ENCODE measurements at regions not wholly inside any gene's neighbourhood (a gene's known extent, or its start where the extent isn't known, plus 50 kb on each side); places are given as distances from the start of the nearest gene placed in this dataset.

DNA sequence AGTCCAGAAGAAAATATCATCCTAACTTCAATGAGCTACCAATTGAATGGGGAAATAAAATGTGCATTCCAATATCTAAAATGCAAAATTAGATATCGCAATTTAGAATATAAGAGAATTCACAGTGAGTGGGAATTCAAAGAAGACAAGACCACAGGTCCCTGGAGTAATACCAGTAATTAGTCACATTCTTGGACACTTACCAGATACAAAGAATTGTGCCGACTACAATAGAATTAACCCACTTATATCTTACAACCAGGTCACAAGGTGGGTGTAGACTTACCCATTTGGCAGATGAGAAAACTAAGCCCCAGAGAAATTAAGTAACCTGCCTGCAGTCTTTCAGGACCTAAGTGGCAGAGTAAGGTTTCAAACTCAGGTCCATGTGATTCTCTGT lies 84.3 kb upstream of the C1QTNF7 start:
- Histone ChIP-seq H2AFZ (ENCODE audit: low read length) (no peak overlapping the region), H3K9me2 (replicated peaks; ENCODE audit: insufficient read depth, low read length) (no peaks in the 10 kb centered on the region), H3K27ac (ENCODE audit: low read length) (no peak overlapping the region), H3F3A (ENCODE audit: insufficient read depth, low read length) (no peaks in the 10 kb centered on the region), H3K9ac (ENCODE audit: low read length) (no peak overlapping the region), H3K27me3 (replicated peaks; ENCODE audit: insufficient read depth, low read length) (no peaks in the 10 kb centered on the region), H3K79me2 (ENCODE audit: low read length) (no peaks in the 10 kb centered on the region), H3K4me1 (ENCODE audit: low read length) (no peaks in the 10 kb centered on the region), H3K4me3 (ENCODE audit: low read length) (no peak overlapping the region), H3K36me3 (replicated peaks; ENCODE audit: insufficient read depth, low read length) (no peaks in the 10 kb centered on the region), H3K4me2 (ENCODE audit: low read depth, low read length) (no peak overlapping the region), H3K9me3 (replicated peaks; ENCODE audit: insufficient read depth, low read length) (no peaks in the 10 kb centered on the region), H4K20me1 (ENCODE audit: insufficient read depth, low read length) (no peaks in the 10 kb centered on the region)
- no peak for DNase-seq
- TF ChIP-seq EZH2phosphoT487 (IDR thresholded peaks at IDR 0.05; ENCODE audit: low read length) (no peak), EZH2 (optimal IDR thresholded peaks at IDR 0.05; ENCODE audit: low read depth, low read length) (no peak)
- TF ChIP-seq, protein P1, sequence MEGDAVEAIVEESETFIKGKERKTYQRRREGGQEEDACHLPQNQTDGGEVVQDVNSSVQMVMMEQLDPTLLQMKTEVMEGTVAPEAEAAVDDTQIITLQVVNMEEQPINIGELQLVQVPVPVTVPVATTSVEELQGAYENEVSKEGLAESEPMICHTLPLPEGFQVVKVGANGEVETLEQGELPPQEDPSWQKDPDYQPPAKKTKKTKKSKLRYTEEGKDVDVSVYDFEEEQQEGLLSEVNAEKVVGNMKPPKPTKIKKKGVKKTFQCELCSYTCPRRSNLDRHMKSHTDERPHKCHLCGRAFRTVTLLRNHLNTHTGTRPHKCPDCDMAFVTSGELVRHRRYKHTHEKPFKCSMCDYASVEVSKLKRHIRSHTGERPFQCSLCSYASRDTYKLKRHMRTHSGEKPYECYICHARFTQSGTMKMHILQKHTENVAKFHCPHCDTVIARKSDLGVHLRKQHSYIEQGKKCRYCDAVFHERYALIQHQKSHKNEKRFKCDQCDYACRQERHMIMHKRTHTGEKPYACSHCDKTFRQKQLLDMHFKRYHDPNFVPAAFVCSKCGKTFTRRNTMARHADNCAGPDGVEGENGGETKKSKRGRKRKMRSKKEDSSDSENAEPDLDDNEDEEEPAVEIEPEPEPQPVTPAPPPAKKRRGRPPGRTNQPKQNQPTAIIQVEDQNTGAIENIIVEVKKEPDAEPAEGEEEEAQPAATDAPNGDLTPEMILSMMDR (IDR thresholded peaks at IDR 0.05; ENCODE audit: low read length) = no peak

DNA sequence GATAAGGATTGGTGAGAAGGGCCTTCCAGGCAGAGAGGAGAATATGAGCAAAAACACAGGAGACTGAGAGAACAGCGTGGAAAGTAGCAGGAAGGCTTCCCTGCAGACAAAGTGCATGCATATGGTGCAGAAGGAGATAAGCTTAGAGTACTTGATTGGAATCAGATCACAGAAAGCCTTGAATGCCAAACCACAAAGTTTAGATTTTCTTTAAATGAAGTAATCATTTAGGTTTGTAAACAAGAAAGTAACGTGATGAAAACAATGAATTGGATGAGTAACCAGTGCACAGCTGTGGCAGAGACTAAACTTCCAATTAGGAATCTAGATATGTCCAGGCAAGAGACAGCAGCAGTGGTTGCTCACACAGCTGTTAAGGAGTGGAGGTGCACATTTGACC lies 83.8 kb upstream of the C1QTNF7 start:
- Histone ChIP-seq H3K79me2 (ENCODE audit: low read length) (no peaks in the 10 kb centered on the region), H3K4me2 (ENCODE audit: low read depth, low read length) (no peak overlapping the region), H2AFZ (ENCODE audit: low read length) (no peak overlapping the region), H3K27ac (ENCODE audit: low read length) (no peak overlapping the region), H3K27me3 (replicated peaks; ENCODE audit: insufficient read depth, low read length) (no peaks in the 10 kb centered on the region), H3K9ac (ENCODE audit: low read length) (no peak overlapping the region), H3K4me3 (ENCODE audit: low read length) (no peak overlapping the region), H3K36me3 (replicated peaks; ENCODE audit: insufficient read depth, low read length) (no peaks in the 10 kb centered on the region), H3K9me2 (replicated peaks; ENCODE audit: insufficient read depth, low read length) (no peaks in the 10 kb centered on the region), H3K9me3 (replicated peaks; ENCODE audit: insufficient read depth, low read length) (no peaks in the 10 kb centered on the region), H4K20me1 (ENCODE audit: insufficient read depth, low read length) (no peaks in the 10 kb centered on the region), H3K4me1 (ENCODE audit: low read length) (no peaks in the 10 kb centered on the region), H3F3A (ENCODE audit: insufficient read depth, low read length) (no peaks in the 10 kb centered on the region)
- TF ChIP-seq EZH2 (optimal IDR thresholded peaks at IDR 0.05; ENCODE audit: low read depth, low read length) (no peak), EZH2phosphoT487 (IDR thresholded peaks at IDR 0.05; ENCODE audit: low read length) (no peak)
- TF ChIP-seq, protein P1 (IDR thresholded peaks at IDR 0.05; ENCODE audit: low read length) = no peak
- DNase-seq = no peak

DNA sequence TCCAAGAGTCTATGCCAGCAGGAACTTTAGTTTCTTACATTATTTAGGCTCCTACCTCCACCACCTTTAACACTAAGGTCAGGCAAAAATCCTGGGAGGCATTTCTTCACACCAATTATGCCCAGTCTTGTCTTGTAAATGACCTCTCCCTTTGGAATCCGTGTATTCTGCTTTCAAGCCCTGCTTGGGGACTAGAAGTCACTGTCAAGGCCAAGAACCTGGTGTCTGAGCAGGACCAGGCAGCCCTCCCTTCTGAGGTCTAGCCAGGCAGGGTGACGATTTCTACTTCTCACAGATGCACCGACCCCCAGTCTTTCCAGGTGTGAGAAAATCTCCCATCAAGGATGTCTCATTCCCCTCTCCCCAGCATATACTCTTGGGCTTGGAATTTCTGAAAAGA lies 82.7 kb upstream of the C1QTNF7 start:
- Histone ChIP-seq H3K4me1 (ENCODE audit: low read length) (no peaks in the 10 kb centered on the region), H3K27me3 (replicated peaks; ENCODE audit: insufficient read depth, low read length) (no peaks in the 10 kb centered on the region), H2AFZ (ENCODE audit: low read length) (no peak overlapping the region), H3K27ac (ENCODE audit: low read length) (no peak overlapping the region), H4K20me1 (ENCODE audit: insufficient read depth, low read length) (no peaks in the 10 kb centered on the region), H3K79me2 (ENCODE audit: low read length) (no peaks in the 10 kb centered on the region), H3K9me2 (replicated peaks; ENCODE audit: insufficient read depth, low read length) (no peaks in the 10 kb centered on the region), H3K9ac (ENCODE audit: low read length) (no peak overlapping the region), H3K9me3 (replicated peaks; ENCODE audit: insufficient read depth, low read length) (no peaks in the 10 kb centered on the region), H3K4me2 (ENCODE audit: low read depth, low read length) (no peak overlapping the region), H3K4me3 (ENCODE audit: low read length) (no peak overlapping the region), H3K36me3 (replicated peaks; ENCODE audit: insufficient read depth, low read length) (no peaks in the 10 kb centered on the region), H3F3A (ENCODE audit: insufficient read depth, low read length) (no peaks in the 10 kb centered on the region)
- TF ChIP-seq, protein P1 (IDR thresholded peaks at IDR 0.05; ENCODE audit: low read length) = no peak
- TF ChIP-seq EZH2phosphoT487 (IDR thresholded peaks at IDR 0.05; ENCODE audit: low read length) (no peak), EZH2 (optimal IDR thresholded peaks at IDR 0.05; ENCODE audit: low read depth, low read length) (no peak)
- DNase-seq = no peak
